ENCODE measurements at regions not wholly inside any gene's neighbourhood (a gene's known extent, or its start where the extent isn't known, plus 50 kb on each side); places are given as distances from the start of the nearest gene placed in this dataset.

DNA sequence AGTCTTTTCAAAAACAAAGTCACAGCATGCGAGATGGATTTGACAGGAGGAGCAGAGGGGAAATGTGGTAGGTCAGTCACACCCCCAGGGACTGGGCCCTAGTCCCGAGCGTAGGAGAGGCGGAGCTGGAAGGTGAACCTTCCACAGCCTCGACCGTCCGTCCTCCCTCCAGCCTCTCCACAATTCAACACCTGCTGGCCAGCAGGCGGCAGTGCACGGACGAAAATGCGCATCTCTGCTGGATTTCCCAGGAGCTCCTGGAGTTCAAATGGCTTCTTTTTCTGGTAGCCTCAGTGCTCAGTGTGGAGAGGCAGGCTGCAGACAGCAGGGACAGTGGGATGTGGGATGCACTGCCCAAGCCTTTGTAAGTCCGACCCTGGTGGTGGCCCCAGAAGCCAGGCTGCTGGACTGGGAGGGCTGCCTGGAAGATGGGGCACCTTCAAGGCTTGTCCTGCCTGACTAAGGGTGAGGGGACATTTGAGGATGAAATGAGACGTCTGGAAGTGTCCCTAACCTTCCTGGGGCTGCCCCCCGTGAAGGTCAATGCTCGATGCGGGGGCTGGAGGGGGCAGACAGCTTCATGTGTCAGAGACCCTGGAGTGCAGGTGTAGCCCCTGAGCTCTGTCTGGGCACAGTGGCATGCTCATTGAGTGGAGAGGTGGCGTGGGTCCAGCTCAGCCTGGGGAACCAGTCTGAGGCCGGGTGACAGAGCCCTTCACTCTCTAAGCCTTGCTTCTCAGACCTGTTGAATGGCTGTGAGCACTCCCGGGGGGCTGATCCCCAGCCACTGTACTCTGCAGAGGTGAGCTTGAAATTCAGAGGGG, 189.5 kb downstream of the TFCP2L1 start:
- Histone ChIP-seq H3K9me3 (peaks cover 0 to 6% (median 0%) of the 10 kb centered on the region in 4 donors), H3K27me3 (no peaks in the 10 kb centered on the region), H3K4me3 (no peak overlapping the region), H3K4me1 (no peaks in the 10 kb centered on the region), H3K27ac (no peak overlapping the region), H3K36me3 (no peaks in the 10 kb centered on the region)
- peak in 1 of 2 donors; percentile 35 for DNase-seq (ENCODE audit: low spot score in 2 of 2)
- TF ChIP-seq POLR2A (IDR thresholded peaks at IDR 0.05) (no peak), EP300 (IDR thresholded peaks at IDR 0.05) (no peak)
- TF ChIP-seq, protein P1, sequence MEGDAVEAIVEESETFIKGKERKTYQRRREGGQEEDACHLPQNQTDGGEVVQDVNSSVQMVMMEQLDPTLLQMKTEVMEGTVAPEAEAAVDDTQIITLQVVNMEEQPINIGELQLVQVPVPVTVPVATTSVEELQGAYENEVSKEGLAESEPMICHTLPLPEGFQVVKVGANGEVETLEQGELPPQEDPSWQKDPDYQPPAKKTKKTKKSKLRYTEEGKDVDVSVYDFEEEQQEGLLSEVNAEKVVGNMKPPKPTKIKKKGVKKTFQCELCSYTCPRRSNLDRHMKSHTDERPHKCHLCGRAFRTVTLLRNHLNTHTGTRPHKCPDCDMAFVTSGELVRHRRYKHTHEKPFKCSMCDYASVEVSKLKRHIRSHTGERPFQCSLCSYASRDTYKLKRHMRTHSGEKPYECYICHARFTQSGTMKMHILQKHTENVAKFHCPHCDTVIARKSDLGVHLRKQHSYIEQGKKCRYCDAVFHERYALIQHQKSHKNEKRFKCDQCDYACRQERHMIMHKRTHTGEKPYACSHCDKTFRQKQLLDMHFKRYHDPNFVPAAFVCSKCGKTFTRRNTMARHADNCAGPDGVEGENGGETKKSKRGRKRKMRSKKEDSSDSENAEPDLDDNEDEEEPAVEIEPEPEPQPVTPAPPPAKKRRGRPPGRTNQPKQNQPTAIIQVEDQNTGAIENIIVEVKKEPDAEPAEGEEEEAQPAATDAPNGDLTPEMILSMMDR (IDR thresholded peaks at IDR 0.05) = peak in 4 of 5 experiments; percentile 25 to 62 (median 48)
- WGBS, 2 donors = 27 to 30% methylated on average over 18 to 19 of the region's 19 CpGs

DNA sequence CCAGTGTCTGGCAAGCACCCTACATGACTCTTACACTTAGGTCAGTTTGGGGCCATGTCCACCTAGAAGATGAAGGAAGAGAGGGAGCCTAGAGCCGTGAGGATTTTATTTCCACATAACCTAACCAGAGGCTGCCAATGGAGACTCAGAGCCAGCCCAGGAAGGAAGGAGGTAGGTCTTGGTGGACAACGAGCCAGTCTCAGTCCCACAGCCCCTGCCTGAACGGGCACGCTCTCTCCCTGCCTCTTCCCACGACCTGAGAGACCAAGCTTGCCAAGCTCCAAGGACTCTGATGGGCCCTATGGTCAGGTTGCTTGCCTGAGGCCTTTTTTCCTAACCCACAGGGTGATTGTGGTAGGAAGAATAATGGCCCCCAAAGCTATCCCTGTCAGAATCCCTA, 188.4 kb downstream of the TFCP2L1 start:
- no peak overlapping the region for H3K4me3 ChIP-seq
- H3K27me3 ChIP-seq = no peaks in the 10 kb centered on the region
- no peak overlapping the region for H3K27ac ChIP-seq
- no peak for DNase-seq (ENCODE audit: low spot score in 2 of 2)
- H3K36me3 ChIP-seq = no peaks in the 10 kb centered on the region
- H3K4me1 ChIP-seq = no peaks in the 10 kb centered on the region
- TF ChIP-seq POLR2A (IDR thresholded peaks at IDR 0.05) (no peak), EP300 (IDR thresholded peaks at IDR 0.05) (no peak)
- TF ChIP-seq, protein P1 (IDR thresholded peaks at IDR 0.05) = no peak
- 75 to 82% methylated on average over 5 of the region's 5 CpGs for WGBS, 2 donors
- H3K9me3 ChIP-seq = peaks cover 0 to 6% (median 0%) of the 10 kb centered on the region in 4 donors

DNA sequence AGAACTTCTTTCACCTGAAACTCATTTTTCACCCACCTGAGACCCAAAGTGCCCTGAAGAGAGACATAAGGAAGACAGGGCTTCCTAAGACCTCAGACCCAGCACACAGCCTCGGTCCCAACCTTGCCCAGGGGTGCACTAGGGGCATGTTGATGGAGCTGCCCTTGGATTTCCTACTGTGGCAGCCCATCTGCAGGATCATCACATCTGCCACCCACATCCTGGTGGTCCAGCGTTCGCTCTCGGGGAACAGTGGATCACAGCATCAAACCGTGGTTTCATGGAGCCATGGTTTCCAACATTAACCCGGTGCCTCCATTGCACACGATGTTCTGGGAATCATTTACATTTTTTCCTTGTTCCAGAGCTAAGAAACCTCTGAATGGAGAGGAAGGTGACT, 186.4 kb downstream of the TFCP2L1 start:
- Histone ChIP-seq H3K27me3 (no peaks in the 10 kb centered on the region), H3K36me3 (no peaks in the 10 kb centered on the region), H3K4me3 (no peak overlapping the region), H3K4me1 (no peaks in the 10 kb centered on the region), H3K9me3 (no peaks in the 10 kb centered on the region), H3K27ac (no peak overlapping the region)
- TF ChIP-seq EP300 (IDR thresholded peaks at IDR 0.05) (no peak), POLR2A (IDR thresholded peaks at IDR 0.05) (no peak)
- TF ChIP-seq, protein P1 (IDR thresholded peaks at IDR 0.05) = no peak
- WGBS, 2 donors = 94 to 96% methylated on average over 6 to 7 of the region's 7 CpGs
- DNase-seq (ENCODE audit: low spot score in 2 of 2) = no peak

DNA sequence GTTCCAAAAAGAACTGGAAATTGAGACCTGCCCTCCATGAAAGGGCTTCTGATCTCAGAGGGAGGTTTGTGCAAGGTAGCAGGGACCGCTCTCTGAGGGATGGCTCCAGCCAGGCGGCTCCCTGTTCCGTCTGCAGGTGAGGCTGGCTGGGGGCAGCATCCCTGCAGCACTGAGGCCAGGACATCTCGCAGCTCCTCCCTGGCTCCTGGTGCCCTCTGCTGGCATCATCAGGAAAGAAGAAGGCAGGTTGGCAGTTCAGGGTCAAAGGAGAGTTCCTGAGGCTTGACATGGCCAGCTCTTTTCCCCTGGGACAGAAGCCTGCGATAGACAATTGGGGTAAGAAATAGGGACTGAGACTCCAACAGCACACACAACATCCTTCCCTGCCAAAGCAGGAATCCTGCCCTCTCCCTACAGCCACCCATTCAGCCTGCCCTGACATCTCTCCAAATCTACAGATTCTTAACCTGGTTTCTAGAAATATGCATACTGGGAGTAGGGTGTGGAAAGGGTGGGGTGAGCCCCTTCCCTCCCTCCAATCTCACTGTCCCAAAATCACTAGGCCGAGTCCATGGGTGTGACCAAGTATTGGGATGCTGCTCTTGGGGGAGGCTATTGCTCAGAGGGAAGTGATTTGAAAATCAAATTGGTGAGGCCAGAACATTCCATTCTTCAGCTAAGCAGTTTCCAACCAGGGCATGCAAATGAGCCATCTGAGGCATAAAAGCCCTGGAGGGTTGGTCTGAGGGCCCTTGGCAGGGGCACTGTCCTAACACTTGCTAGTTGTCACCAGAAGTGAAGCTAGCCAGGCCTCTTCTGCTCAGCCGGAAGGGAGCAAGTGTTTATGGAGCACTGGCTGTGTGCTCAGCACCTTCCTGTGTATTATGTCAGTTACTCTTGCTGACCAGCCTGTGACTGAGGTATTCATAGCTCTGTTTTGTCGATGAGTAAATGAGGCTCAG, 185.4 kb downstream of the TFCP2L1 start:
- no peaks in the 10 kb centered on the region for H3K4me1 ChIP-seq
- DNase-seq (ENCODE audit: low spot score in 2 of 2) = no peak
- 57% methylated on average over 8 of the region's 8 CpGs for WGBS, 2 donors
- no peaks in the 10 kb centered on the region for H3K27me3 ChIP-seq
- H3K9me3 ChIP-seq = no peaks in the 10 kb centered on the region
- TF ChIP-seq POLR2A (IDR thresholded peaks at IDR 0.05) = no peak
- TF ChIP-seq, protein P1 (IDR thresholded peaks at IDR 0.05) = peak in 1 of 5 experiments; percentile 16
- no peak for TF ChIP-seq EP300 (IDR thresholded peaks at IDR 0.05)
- no peak overlapping the region for H3K4me3 ChIP-seq
- H3K27ac ChIP-seq = no peak overlapping the region
- no peaks in the 10 kb centered on the region for H3K36me3 ChIP-seq
